SK-N-MC (cell line): ENCODE measurements at regions not wholly inside any gene's neighbourhood (a gene's known extent, or its start where the extent isn't known, plus 50 kb on each side); places are given as distances from the start of the nearest gene placed in this dataset.
"Not testable (repeated sequence)": the region's sequence is repeated elsewhere in the genome, so short reads cannot be mapped to it uniquely, and the experiment has no call there.

Experiments used
- DNase-seq: peaks from one replicate; pipeline ENCODE4 v3.0.0-alpha.2; 2011; ENCODE audit warnings: low read depth, low spot score
- H3K27ac ChIP-seq: fragments of 200-600 bp; sonication (generic); 2 replicates; pipeline ENCODE4 v1.5.1; 2016; ENCODE audit warnings: mixed run types
- H3K36me3 ChIP-seq: fragments of 200-600 bp; sonication (generic); 2 replicates; pipeline ENCODE4 v1.6.1; 2017; ENCODE audit warnings: antibody characterized with exemption, low read length, mixed read lengths; ENCODE audit not compliant: insufficient read depth
- H3K4me3 ChIP-seq: fragments of 200-600 bp; sonication (generic); 2 replicates; pipeline ENCODE4 v1.5.1; 2016
- H3K9ac ChIP-seq: fragments of 200-600 bp; sonication (generic); 2 replicates; pipeline ENCODE4 v1.8.0; 2017; ENCODE audit warnings: mixed run types, mixed read lengths; ENCODE audit not compliant: insufficient read length
- H3K9me3 ChIP-seq: fragments of 200-600 bp; sonication (generic); 2 replicates; pipeline ENCODE4 v1.6.1; 2017; ENCODE audit warnings: low read depth, mild to moderate bottlenecking, antibody characterized with exemption, low read length, moderate library complexity, mixed read lengths
- EZH2 ChIP-seq: fragments of 200-600 bp; sonication (generic); IDR thresholded peaks from one replicate; pipeline ENCODE4 v1.6.1; 2017; ENCODE audit warnings: antibody characterized with exemption
- FOXP2 ChIP-seq: optimal IDR thresholded peaks from 2 replicates; pipeline ENCODE3; 2011; ENCODE audit warnings: mild to moderate bottlenecking, moderate library complexity; ENCODE audit not compliant: insufficient read depth; ENCODE audit errors: extremely low read length, control extremely low read depth
- POLR2AphosphoS5 ChIP-seq: IDR thresholded peaks from 2 replicates; pipeline ENCODE4 v1.6.1; 2012; ENCODE audit warnings: mild to moderate bottlenecking, low read depth, low read length, borderline replicate concordance

DNA sequence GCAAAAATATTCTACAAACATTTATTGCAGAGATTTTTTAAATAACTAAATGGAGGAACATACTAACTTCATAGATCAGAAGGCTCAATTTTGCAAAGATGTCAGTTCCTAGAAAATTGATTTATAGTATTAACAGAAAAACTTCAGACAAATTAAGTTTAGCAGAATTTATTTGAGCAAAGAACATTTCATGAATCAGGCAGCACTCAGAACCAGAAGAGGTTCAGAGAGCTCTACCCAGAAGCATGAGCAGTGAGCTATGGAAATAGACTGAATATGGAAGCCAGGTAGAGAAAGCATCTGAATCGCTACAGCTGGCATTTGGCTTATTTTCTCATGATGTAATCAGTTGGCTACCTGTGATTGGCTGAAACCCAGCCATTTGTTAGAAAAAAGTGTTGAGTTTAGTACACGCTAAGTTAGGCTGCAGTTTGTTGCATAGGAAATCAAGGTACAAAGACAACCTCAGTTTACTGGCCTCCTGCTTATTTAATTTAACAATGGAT, 174.5 kb upstream of the TAB2 start:
- Histone ChIP-seq H3K9me3 (no peaks in the 10 kb centered on the region; the same call in 1 of the 2 replicates), H3K4me3 (no peak overlapping the region), H3K36me3 (no peaks in the 10 kb centered on the region), H3K9ac (no peak overlapping the region), H3K27ac (no peak overlapping the region)
- no peak for DNase-seq
- TF ChIP-seq POLR2AphosphoS5 (no peak), EZH2 (no peak), FOXP2 (no peak)

DNA sequence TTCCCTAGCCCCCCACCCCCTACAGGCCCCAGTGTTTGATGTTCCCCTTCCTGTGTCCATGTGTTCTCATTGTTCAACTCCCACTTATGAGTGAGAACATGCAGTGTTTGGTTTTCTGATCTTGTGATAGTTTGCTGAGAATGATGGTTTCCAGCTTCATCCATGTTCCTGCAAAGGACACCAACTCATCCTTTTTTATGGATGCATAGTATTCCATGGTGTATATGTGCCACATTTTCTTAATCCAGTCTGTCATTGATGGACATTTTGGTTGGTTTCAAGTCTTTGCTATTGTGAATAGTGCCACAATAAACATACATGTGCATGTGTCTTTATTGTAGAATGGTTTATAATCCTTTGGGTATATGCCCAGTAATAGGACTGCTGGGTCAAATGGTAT, 171.7 kb upstream of the TAB2 start:
- H3K4me3 ChIP-seq, H3K27ac ChIP-seq, DNase-seq, H3K9ac ChIP-seq, H3K9me3 ChIP-seq, H3K36me3 ChIP-seq: not testable (repeated sequence)

DNA sequence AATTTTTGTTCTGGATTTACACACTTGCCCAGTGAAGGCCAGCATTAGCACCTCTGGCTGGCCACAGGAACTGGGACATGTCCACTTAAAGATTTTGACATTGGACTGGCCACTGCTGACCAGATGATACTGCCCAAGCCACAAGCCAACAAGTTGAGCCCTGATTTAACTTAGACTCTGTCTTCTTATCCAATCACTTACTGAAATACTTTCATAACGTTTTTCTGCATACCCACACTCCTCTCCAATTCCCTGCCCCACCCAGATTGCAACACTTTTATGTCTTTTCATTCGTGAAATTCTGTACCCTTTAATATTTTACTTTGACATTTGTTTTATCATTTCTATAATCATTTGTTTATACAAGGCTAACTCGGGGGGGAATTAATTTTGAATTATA, 170.3 kb upstream of the TAB2 start:
- Histone ChIP-seq H3K36me3 (no peaks in the 10 kb centered on the region), H3K27ac (no peak overlapping the region), H3K9ac (no peak overlapping the region), H3K4me3 (no peak overlapping the region), H3K9me3 (no peaks in the 10 kb centered on the region; the same call in 1 of the 2 replicates)
- no peak for DNase-seq
- TF ChIP-seq FOXP2 (no peak), EZH2 (no peak), POLR2AphosphoS5 (no peak)

DNA sequence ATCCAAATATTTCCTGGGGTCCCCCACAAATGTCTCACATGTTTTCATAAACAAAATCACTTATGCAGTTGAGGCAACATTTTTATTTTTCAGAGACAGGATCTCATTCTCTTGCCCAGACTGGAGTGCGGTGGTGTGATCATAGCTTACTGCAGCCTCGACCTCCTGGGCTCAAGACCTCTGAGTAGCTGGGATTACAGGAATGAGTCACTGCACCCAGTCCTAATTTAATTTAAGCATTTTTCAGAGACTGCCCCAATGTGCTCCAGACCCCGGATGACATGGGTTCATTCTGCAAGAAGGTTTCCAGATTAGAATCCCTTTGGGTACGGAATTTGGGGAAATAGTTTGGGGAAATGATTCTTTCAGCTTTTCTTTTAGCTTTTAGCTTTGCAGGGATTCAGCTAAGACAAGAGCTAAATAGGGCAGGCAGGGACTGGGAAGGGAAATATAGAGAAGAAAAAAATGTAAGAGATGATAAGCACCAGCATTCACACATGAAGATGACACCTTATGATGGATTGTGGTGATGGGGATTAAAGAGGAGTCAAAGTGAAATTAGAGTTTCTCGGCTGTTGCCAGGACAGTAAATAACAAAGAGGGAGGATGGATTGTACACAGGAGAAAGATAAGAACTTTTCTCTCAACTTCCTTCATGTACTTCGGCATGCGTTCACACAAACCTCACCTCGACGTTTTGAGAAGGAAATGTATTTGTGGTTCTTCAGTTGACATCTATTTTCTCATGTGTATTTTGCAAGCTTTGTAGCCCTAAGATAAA, 169.4 kb upstream of the TAB2 start:
- no peak overlapping the region for H3K4me3 ChIP-seq
- no peak for DNase-seq
- H3K9ac ChIP-seq = no peak overlapping the region

DNA sequence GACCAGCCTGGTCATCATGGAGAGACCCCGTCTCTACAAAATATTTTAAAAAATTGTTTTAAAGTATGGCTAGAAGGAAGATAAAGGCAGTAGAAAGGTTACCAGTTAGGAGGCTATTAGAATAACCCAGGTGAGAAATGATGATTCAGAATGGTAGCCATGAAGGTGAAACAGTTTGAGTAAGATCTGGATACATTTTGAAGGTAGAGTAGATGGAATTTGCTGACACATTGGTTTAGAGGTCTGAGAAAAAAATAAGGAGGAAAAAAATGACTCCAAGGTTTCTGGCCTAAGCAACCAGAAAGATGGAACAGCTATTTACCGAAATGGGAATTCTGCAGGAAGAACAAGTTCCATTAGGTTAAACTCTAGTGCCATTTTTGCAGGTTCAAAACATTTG, 167.9 kb upstream of the TAB2 start:
- H3K9me3 ChIP-seq = no peaks in the 10 kb centered on the region
- no peak overlapping the region for H3K9ac ChIP-seq
- TF ChIP-seq EZH2 (no peak), POLR2AphosphoS5 (no peak), FOXP2 (no peak)
- no peak overlapping the region for H3K4me3 ChIP-seq
- H3K36me3 ChIP-seq = no peaks in the 10 kb centered on the region
- no peak for DNase-seq
- H3K27ac ChIP-seq = no peak overlapping the region

More for the DNA sequence above, 169.4 kb upstream of the TAB2 start:
- Histone ChIP-seq H3K36me3 (no peaks in the 10 kb centered on the region), H3K27ac (no peak overlapping the region), H3K9me3 (no peaks in the 10 kb centered on the region; the same call in 1 of the 2 replicates)
- TF ChIP-seq POLR2AphosphoS5 = no peak
- no peak for TF ChIP-seq FOXP2
- no peak for TF ChIP-seq EZH2

DNA sequence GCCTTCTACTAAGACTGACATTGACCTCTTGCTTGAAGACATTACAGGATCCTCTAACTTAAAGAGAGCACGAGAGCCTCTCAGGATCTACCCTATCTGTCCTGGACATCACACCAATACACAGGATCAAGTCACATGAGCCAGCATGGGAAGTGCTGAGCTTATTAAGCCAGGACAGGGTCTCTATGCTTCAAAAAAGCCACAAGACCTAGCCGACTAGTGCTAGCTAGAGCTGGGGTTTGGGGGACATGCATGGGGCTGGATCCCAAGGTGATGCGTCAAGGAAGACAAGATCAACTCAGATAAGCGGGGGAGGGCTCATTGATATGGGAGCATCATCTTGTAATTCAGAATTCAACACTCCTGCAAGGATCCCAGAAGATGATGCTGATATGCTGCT, 167.2 kb upstream of the TAB2 start:
- Histone ChIP-seq H3K9ac (no peak overlapping the region), H3K4me3 (no peak overlapping the region), H3K27ac (no peak overlapping the region), H3K36me3 (no peaks in the 10 kb centered on the region), H3K9me3 (no peaks in the 10 kb centered on the region)
- no peak for DNase-seq
- TF ChIP-seq EZH2 (no peak), FOXP2 (no peak), POLR2AphosphoS5 (no peak)

DNA sequence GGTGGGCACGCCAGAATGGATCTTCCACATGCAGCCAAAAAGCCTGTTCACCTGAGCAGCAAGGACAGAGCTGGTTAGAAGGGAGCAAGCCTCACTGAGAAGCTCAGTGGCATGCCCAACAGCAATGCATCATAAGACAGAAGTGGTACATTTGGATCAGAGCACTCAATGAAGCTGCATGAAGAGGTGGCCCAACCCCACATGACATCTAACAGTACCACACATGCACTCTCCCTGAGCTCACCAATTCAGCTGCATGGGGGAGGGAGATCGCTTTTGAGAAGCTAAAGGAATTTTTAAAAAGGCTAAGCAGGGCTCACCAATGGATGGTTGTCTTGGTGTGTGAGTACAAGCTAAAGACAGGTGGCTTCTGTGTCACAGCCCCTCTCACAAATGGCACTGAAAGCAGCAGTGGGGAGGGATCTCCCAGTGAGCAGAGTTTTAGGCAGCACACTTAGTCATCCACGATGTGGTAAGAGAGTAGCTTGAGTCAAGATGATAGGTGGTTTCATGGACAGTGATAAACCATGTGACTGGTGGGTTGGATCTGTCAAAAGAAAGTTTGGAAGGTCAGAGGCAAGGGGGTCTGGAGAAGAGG, 166.6 kb upstream of the TAB2 start:
- Histone ChIP-seq H3K36me3 (no peaks in the 10 kb centered on the region), H3K4me3 (no peak overlapping the region), H3K9me3 (no peaks in the 10 kb centered on the region), H3K27ac (no peak overlapping the region), H3K9ac (no peak overlapping the region)
- no peak for TF ChIP-seq POLR2AphosphoS5
- TF ChIP-seq FOXP2 = no peak
- no peak for TF ChIP-seq EZH2
- no peak for DNase-seq

DNA sequence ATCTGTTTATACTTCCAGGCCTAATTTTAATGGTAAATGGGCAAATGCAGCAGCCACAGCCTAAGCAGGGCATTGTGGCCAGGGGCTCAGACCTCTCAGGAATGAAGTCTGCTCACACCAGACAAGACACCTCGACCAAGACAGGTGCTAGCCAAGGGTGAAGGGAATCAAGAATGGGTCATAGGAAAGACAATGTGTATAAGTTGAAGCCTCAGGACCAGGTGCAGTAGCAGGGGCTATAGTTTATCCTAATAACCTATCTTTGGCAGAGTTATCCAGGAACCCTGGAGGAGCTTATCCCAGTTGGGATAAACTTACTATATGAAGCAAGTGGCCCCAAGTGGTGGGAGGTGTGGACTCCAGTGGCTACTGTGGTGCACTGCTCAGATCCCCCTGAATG, 165.0 kb upstream of the TAB2 start:
- Histone ChIP-seq H3K27ac (no peak overlapping the region), H3K9ac (no peak overlapping the region), H3K4me3 (no peak overlapping the region), H3K36me3 (no peaks in the 10 kb centered on the region), H3K9me3 (no peaks in the 10 kb centered on the region)
- no peak for DNase-seq
- TF ChIP-seq EZH2 (no peak), POLR2AphosphoS5 (no peak), FOXP2 (no peak)

DNA sequence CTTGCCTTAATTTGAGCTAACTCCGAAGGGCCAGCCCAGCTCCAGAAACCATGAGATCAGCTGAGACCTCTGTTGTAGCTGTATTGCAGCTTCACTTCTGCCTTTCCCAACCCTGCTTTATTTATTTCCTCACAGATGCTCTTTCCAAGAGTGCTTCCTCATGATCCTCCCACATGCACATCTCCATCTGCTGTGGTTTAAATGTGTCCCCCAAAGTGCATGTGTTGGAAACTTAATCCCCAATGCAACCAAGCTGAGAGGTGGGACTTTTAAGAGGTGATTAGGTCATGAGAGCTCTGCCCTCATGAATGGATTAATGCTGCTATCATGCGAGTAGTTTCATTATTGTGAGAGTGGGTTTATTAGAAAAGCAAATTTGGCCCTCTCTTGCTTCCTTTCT, 164.4 kb upstream of the TAB2 start:
- Histone ChIP-seq H3K9me3 (no peaks in the 10 kb centered on the region), H3K36me3 (no peaks in the 10 kb centered on the region), H3K4me3 (no peak overlapping the region), H3K9ac (no peak overlapping the region), H3K27ac (no peak overlapping the region)
- DNase-seq = no peak
- TF ChIP-seq EZH2 (no peak), POLR2AphosphoS5 (no peak), FOXP2 (no peak)
